Gastroesophageal sphincter (tissue), 3 donors: ENCODE measurements at regions not wholly inside any gene's neighbourhood (a gene's known extent, or its start where the extent isn't known, plus 50 kb on each side); places are given as distances from the start of the nearest gene placed in this dataset.

Experiments used
- CTCF ChIP-seq, 4 experiments: fragments of 200-600 bp in 2 of 4; fragments of 450-650 bp in 2 of 4; sonication (generic) in 1 of 4; IDR thresholded peaks; one replicate each; pipeline ENCODE4 v1.5.1; 2017 to 2019; ENCODE audit warnings: antibody characterized with exemption in 4 of 4, mild to moderate bottlenecking in 2 of 4, moderate library complexity in 2 of 4
- EP300 ChIP-seq: sonication (generic); formaldehyde crosslinking; IDR thresholded peaks from one replicate; pipeline ENCODE4 v1.6.1; 2017; ENCODE audit warnings: antibody characterized with exemption, mild to moderate bottlenecking
- POLR2AphosphoS5 ChIP-seq: sonication (generic); formaldehyde crosslinking; IDR thresholded peaks from one replicate; pipeline ENCODE4 v1.6.1; 2017; ENCODE audit warnings: antibody characterized with exemption

- TF ChIP-seq POLR2AphosphoS5 (no peak), CTCF (IDR thresholded peaks at IDR 0.05) (no peak), EP300 (no peak)
Measured at GRCh38 chr5:74187757-74188156, 452.8 kb downstream of the ENC1 start.
